GM23338 (cell line): ENCODE measurements at regions not wholly inside any gene's neighbourhood (a gene's known extent, or its start where the extent isn't known, plus 50 kb on each side); places are given as distances from the start of the nearest gene placed in this dataset.

Experiments
- ATAC-seq: fragments of 200-7000 bp; cut with Tn5 transposase; 3 replicates; pipeline ENCODE4 v1.9.1; 2020
- DNase-seq: peaks from one replicate; pipeline ENCODE4 v3.0.0-alpha.2; 2015; ENCODE audit warnings: low spot score
- H2AFZ ChIP-seq: fragments of 200-600 bp; sonication (generic); 2 replicates; pipeline ENCODE4 v1.8.0; 2016; ENCODE audit warnings: antibody characterized with exemption, mild to moderate bottlenecking, moderate library complexity
- H3F3A ChIP-seq: fragments of 200-600 bp; sonication (generic); replicated peaks from 2 replicates; pipeline ENCODE4 v1.8.0; 2017; ENCODE audit warnings: antibody characterized with exemption, mixed run types, low read depth
- H3K27ac ChIP-seq: fragments of 200-600 bp; sonication (generic); 2 replicates; pipeline ENCODE4 v1.6.1; 2016; ENCODE audit warnings: low read depth
- H3K27me3 ChIP-seq: fragments of 200-600 bp; sonication (generic); 2 replicates; pipeline ENCODE4 v1.8.0; 2016; ENCODE audit warnings: mild to moderate bottlenecking, mixed run types, moderate library complexity; ENCODE audit not compliant: insufficient read depth
- H3K36me3 ChIP-seq: fragments of 200-600 bp; sonication (generic); 2 replicates; pipeline ENCODE4 v1.8.0; 2016; ENCODE audit warnings: mild to moderate bottlenecking; ENCODE audit not compliant: insufficient read depth
- H3K4me1 ChIP-seq: fragments of 200-600 bp; sonication (generic); 2 replicates; pipeline ENCODE4 v1.8.0; 2016; ENCODE audit warnings: mild to moderate bottlenecking, moderate library complexity; ENCODE audit not compliant: insufficient read depth
- H3K4me2 ChIP-seq: fragments of 200-600 bp; sonication (generic); 2 replicates; pipeline ENCODE4 v1.7.1; 2017; ENCODE audit warnings: mixed run types
- H3K4me3 ChIP-seq: fragments of 200-600 bp; sonication (generic); 2 replicates; pipeline ENCODE4 v1.6.1; 2016; ENCODE audit warnings: mixed run types
- H3K79me2 ChIP-seq: fragments of 200-600 bp; sonication (generic); replicated peaks from 2 replicates; pipeline ENCODE4 v1.8.0; 2017; ENCODE audit warnings: mild to moderate bottlenecking; ENCODE audit not compliant: insufficient read depth
- H3K9me2 ChIP-seq: fragments of 200-600 bp; sonication (generic); 2 replicates; pipeline ENCODE4 v1.8.0; 2017; ENCODE audit not compliant: insufficient read depth
- H4K20me1 ChIP-seq: fragments of 200-600 bp; sonication (generic); replicated peaks from 2 replicates; pipeline ENCODE4 v1.8.0; 2017; ENCODE audit warnings: mild to moderate bottlenecking; ENCODE audit not compliant: insufficient read depth
- H3K27ac Mint-ChIP-seq: 2 replicates; pipeline ENCODE4 v1.8.0; 2020; ENCODE audit warnings: inconsistent platforms, mild to moderate bottlenecking, moderate library complexity, mixed read lengths
- H3K27me3 Mint-ChIP-seq: 3 replicates; pipeline ENCODE4 v1.8.0; 2022; ENCODE audit warnings: low read depth, mild to moderate bottlenecking, moderate library complexity, mixed read lengths, inconsistent platforms; ENCODE audit not compliant: insufficient read depth, poor library complexity
- H3K36me3 Mint-ChIP-seq: 3 replicates; pipeline ENCODE4 v1.8.0; 2021; ENCODE audit warnings: low read depth, mild to moderate bottlenecking, inconsistent platforms, moderate library complexity, mixed read lengths
- H3K4me1 Mint-ChIP-seq: 3 replicates; pipeline ENCODE4 v1.8.0; 2020; ENCODE audit warnings: mild to moderate bottlenecking, inconsistent platforms, mixed read lengths
- H3K4me3 Mint-ChIP-seq: 3 replicates; pipeline ENCODE4 v1.8.0; 2021; ENCODE audit warnings: moderate library complexity, mild to moderate bottlenecking, inconsistent platforms, mixed read lengths
- H3K9me3 Mint-ChIP-seq: 3 replicates; pipeline ENCODE4 v1.8.0; 2020; ENCODE audit warnings: moderate library complexity, mild to moderate bottlenecking, inconsistent platforms, mixed read lengths
- CREB1 ChIP-seq: fragments of 250-450 bp; sonication (Bioruptor Pico); IDR thresholded peaks from 2 replicates; pipeline ENCODE4 v1.5.0; 2020; ENCODE audit warnings: low read depth, mild to moderate bottlenecking, moderate library complexity
- EZH2 ChIP-seq: fragments of 200-600 bp; sonication (generic); IDR thresholded peaks from one replicate; pipeline ENCODE4 v1.8.0; 2017; ENCODE audit warnings: antibody characterized with exemption, mild to moderate bottlenecking, low read depth; ENCODE audit not compliant: unreplicated experiment
- EZH2phosphoT487 ChIP-seq: fragments of 200-600 bp; sonication (generic); IDR thresholded peaks from one replicate; pipeline ENCODE4 v1.8.1; 2018; ENCODE audit warnings: antibody characterized with exemption; ENCODE audit not compliant: unreplicated experiment
- JUNB ChIP-seq: IDR thresholded peaks from one replicate; pipeline ENCODE4 v1.6.1; 2016; ENCODE audit warnings: antibody characterized with exemption; ENCODE audit not compliant: unreplicated experiment
- POLR2AphosphoS5 ChIP-seq: IDR thresholded peaks from 2 replicates; pipeline ENCODE4 v1.6.1; 2016; ENCODE audit warnings: antibody characterized with exemption, low read depth
- TF ChIP-seq, protein P1 (sequence below): IDR thresholded peaks from one replicate; pipeline ENCODE4 v1.6.1; 2018; ENCODE audit warnings: antibody characterized with exemption; ENCODE audit not compliant: unreplicated experiment
- TF ChIP-seq, protein P2 (sequence below): IDR thresholded peaks from 2 replicates; pipeline ENCODE4 v1.6.1; 2016; ENCODE audit warnings: antibody characterized with exemption
- TF ChIP-seq, protein P3 (sequence below): fragments of 250-450 bp; sonication (Bioruptor Pico); IDR thresholded peaks from 2 replicates; pipeline ENCODE4 v1.5.0; 2020; ENCODE audit warnings: mild to moderate bottlenecking, moderate library complexity
- TF ChIP-seq, protein P4 (sequence below), 2 experiments: fragments of 200-600 bp in 1 of 2; sonication (generic) in 1 of 2; conservative IDR thresholded peaks; 2 replicates each; pipeline versions ENCODE4 v1.5.1 to v1.6.1; 2016 to 2017; ENCODE audit warnings: antibody characterized with exemption in 2 of 2, low read depth in 2 of 2, mild to moderate bottlenecking in 2 of 2, moderate library complexity in 1 of 2

DNA sequence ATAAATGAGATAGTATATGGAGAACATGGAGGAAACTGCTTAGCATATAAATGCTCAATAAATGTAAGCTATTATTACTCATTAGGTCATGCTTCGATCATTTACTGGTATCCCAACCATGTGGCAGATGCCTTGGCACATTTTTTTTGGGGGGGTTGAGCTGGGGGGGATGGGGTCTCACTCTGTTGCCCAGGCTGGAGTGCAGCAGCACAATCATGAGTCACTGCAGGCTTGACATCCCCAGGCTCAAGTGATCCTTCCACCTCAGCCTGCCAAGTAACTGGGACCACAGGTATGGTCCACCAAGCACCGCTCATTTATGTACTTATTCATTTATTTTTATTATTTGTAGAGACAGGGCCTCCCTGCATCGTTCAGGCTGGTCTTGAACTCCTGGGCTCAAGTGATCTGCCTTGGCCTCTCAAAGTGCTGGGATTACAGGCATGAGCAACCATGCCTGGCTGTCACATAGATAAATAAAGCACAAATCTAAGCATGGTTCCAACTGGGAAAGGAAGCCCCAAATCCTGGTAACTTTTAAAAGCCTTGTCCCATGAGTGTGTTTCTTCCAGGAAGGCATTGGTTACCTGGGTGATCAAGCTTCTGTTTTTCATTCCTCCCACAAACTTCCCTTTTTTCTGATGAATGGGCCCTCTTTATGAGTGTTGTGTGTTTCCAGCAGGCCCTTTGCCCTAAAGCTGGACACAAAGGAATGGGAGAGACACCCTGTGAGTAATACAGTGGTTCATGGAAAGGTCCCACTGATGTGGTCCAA is 147.4 kb upstream of the UMPS start (continued):
- TF ChIP-seq, protein P1, sequence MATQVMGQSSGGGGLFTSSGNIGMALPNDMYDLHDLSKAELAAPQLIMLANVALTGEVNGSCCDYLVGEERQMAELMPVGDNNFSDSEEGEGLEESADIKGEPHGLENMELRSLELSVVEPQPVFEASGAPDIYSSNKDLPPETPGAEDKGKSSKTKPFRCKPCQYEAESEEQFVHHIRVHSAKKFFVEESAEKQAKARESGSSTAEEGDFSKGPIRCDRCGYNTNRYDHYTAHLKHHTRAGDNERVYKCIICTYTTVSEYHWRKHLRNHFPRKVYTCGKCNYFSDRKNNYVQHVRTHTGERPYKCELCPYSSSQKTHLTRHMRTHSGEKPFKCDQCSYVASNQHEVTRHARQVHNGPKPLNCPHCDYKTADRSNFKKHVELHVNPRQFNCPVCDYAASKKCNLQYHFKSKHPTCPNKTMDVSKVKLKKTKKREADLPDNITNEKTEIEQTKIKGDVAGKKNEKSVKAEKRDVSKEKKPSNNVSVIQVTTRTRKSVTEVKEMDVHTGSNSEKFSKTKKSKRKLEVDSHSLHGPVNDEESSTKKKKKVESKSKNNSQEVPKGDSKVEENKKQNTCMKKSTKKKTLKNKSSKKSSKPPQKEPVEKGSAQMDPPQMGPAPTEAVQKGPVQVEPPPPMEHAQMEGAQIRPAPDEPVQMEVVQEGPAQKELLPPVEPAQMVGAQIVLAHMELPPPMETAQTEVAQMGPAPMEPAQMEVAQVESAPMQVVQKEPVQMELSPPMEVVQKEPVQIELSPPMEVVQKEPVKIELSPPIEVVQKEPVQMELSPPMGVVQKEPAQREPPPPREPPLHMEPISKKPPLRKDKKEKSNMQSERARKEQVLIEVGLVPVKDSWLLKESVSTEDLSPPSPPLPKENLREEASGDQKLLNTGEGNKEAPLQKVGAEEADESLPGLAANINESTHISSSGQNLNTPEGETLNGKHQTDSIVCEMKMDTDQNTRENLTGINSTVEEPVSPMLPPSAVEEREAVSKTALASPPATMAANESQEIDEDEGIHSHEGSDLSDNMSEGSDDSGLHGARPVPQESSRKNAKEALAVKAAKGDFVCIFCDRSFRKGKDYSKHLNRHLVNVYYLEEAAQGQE, result no peak
- no peak for TF ChIP-seq POLR2AphosphoS5
- no peak for TF ChIP-seq EZH2phosphoT487
- TF ChIP-seq, protein P2, sequence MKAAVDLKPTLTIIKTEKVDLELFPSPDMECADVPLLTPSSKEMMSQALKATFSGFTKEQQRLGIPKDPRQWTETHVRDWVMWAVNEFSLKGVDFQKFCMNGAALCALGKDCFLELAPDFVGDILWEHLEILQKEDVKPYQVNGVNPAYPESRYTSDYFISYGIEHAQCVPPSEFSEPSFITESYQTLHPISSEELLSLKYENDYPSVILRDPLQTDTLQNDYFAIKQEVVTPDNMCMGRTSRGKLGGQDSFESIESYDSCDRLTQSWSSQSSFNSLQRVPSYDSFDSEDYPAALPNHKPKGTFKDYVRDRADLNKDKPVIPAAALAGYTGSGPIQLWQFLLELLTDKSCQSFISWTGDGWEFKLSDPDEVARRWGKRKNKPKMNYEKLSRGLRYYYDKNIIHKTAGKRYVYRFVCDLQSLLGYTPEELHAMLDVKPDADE, result no peak
- TF ChIP-seq EZH2, result no peak

DNA sequence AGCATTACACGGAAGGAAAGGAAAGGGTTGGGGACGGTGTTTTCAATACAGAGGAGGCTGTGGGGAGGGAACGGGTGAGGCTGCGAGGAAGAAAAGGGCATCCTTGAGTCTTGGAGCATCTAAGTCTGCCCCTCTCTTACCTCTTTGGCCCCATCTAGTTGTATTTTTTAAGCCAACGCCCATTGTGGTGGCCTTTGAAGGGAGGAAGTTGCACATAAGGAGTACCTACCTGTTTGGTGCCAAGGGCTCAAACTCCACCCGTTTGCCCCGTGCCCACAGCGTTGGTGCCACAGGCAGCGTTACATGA is 146.1 kb upstream of the UMPS start:
- Mint-ChIP-seq H3K4me1 (peaks cover 32% of the 10 kb centered on the region), H3K27me3 (peaks cover 40% of the 10 kb centered on the region), H3K9me3 (no peaks in the 10 kb centered on the region), H3K27ac (no peak overlapping the region), H3K36me3 (no peaks in the 10 kb centered on the region), H3K4me3 (peak overlapping the region; percentile 86)
- peaks cover 26% of the 10 kb centered on the region for H3K4me1 ChIP-seq
- H3K4me3 ChIP-seq, result peak overlapping the region; percentile 88
- H3K27me3 ChIP-seq, result peaks cover 52% of the 10 kb centered on the region
- H3K9me2 ChIP-seq, result no peaks in the 10 kb centered on the region
- peak overlapping the region; percentile 93 for H3K4me2 ChIP-seq
- no peak overlapping the region for H3K27ac ChIP-seq
- H3K36me3 ChIP-seq, result no peaks in the 10 kb centered on the region
- no peaks in the 10 kb centered on the region for H4K20me1 ChIP-seq
- ATAC-seq (no peak), DNase-seq (no peak)
- no peaks in the 10 kb centered on the region for H3K79me2 ChIP-seq
- peak overlapping the region; percentile 97 for H2AFZ ChIP-seq
- H3F3A ChIP-seq, result 0 out of 2 replicates have a peak, but pooled peaks cover 6% of the 10 kb centered on the region
- TF ChIP-seq JUNB (no peak), POLR2AphosphoS5 (no peak), EZH2 (no peak), CREB1 (CRISPR knock-in tag) (no peak), EZH2phosphoT487 (no peak)
- TF ChIP-seq, protein P2, result no peak
- TF ChIP-seq, protein P3, sequence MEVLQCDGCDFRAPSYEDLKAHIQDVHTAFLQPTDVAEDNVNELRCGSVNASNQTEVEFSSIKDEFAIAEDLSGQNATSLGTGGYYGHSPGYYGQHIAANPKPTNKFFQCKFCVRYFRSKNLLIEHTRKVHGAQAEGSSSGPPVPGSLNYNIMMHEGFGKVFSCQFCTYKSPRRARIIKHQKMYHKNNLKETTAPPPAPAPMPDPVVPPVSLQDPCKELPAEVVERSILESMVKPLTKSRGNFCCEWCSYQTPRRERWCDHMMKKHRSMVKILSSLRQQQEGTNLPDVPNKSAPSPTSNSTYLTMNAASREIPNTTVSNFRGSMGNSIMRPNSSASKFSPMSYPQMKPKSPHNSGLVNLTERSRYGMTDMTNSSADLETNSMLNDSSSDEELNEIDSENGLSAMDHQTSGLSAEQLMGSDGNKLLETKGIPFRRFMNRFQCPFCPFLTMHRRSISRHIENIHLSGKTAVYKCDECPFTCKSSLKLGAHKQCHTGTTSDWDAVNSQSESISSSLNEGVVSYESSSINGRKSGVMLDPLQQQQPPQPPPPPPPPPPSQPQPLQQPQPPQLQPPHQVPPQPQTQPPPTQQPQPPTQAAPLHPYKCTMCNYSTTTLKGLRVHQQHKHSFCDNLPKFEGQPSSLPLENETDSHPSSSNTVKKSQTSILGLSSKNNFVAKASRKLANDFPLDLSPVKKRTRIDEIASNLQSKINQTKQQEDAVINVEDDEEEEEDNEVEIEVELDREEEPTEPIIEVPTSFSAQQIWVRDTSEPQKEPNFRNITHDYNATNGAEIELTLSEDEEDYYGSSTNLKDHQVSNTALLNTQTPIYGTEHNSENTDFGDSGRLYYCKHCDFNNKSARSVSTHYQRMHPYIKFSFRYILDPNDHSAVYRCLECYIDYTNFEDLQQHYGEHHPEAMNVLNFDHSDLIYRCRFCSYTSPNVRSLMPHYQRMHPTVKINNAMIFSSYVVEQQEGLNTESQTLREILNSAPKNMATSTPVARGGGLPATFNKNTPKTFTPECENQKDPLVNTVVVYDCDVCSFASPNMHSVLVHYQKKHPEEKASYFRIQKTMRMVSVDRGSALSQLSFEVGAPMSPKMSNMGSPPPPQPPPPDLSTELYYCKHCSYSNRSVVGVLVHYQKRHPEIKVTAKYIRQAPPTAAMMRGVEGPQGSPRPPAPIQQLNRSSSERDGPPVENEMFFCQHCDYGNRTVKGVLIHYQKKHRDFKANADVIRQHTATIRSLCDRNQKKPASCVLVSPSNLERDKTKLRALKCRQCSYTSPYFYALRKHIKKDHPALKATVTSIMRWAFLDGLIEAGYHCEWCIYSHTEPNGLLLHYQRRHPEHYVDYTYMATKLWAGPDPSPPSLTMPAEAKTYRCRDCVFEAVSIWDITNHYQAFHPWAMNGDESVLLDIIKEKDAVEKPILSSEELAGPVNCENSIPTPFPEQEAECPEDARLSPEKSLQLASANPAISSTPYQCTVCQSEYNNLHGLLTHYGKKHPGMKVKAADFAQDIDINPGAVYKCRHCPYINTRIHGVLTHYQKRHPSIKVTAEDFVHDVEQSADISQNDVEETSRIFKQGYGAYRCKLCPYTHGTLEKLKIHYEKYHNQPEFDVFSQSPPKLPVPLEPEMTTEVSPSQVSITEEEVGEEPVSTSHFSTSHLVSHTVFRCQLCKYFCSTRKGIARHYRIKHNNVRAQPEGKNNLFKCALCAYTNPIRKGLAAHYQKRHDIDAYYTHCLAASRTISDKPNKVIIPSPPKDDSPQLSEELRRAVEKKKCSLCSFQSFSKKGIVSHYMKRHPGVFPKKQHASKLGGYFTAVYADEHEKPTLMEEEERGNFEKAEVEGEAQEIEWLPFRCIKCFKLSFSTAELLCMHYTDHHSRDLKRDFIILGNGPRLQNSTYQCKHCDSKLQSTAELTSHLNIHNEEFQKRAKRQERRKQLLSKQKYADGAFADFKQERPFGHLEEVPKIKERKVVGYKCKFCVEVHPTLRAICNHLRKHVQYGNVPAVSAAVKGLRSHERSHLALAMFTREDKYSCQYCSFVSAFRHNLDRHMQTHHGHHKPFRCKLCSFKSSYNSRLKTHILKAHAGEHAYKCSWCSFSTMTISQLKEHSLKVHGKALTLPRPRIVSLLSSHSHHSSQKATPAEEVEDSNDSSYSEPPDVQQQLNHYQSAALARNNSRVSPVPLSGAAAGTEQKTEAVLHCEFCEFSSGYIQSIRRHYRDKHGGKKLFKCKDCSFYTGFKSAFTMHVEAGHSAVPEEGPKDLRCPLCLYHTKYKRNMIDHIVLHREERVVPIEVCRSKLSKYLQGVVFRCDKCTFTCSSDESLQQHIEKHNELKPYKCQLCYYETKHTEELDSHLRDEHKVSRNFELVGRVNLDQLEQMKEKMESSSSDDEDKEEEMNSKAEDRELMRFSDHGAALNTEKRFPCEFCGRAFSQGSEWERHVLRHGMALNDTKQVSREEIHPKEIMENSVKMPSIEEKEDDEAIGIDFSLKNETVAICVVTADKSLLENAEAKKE (CRISPR knock-in tag), result no peak
- TF ChIP-seq, protein P4, sequence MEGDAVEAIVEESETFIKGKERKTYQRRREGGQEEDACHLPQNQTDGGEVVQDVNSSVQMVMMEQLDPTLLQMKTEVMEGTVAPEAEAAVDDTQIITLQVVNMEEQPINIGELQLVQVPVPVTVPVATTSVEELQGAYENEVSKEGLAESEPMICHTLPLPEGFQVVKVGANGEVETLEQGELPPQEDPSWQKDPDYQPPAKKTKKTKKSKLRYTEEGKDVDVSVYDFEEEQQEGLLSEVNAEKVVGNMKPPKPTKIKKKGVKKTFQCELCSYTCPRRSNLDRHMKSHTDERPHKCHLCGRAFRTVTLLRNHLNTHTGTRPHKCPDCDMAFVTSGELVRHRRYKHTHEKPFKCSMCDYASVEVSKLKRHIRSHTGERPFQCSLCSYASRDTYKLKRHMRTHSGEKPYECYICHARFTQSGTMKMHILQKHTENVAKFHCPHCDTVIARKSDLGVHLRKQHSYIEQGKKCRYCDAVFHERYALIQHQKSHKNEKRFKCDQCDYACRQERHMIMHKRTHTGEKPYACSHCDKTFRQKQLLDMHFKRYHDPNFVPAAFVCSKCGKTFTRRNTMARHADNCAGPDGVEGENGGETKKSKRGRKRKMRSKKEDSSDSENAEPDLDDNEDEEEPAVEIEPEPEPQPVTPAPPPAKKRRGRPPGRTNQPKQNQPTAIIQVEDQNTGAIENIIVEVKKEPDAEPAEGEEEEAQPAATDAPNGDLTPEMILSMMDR (conservative IDR thresholded peaks at IDR 0.05; ENCODE audit: low read depth in 2 of 2), result no peak
